Fibroblast of mammary gland (primary cell): ENCODE measurements at regions not wholly inside any gene's neighbourhood (a gene's known extent, or its start where the extent isn't known, plus 50 kb on each side); places are given as distances from the start of the nearest gene placed in this dataset.
A peak's percentile ranks its signal among the peaks of the same experiment; 100 is the strongest.

Experiments
- DNase-seq: peaks from one replicate; pipeline ENCODE4 v3.0.0-alpha.2; 2010; ENCODE audit warnings: low read depth
- H3K4me3 ChIP-seq: 2 replicates; pipeline ENCODE4 v1.5.1; 2011; ENCODE audit warnings: low read depth, mild to moderate bottlenecking, low read length, moderate library complexity; ENCODE audit not compliant: control insufficient read depth
- TF ChIP-seq, protein P1 (sequence below): conservative IDR thresholded peaks from 2 replicates; pipeline ENCODE4 v1.5.1; 2011; ENCODE audit warnings: low read depth, low read length, inconsistent platforms; ENCODE audit not compliant: control insufficient read depth, insufficient read depth

GRCh38 chr3:72265256-72266015 lies 480.5 kb upstream of the PROK2 start:
- TF ChIP-seq, protein P1, sequence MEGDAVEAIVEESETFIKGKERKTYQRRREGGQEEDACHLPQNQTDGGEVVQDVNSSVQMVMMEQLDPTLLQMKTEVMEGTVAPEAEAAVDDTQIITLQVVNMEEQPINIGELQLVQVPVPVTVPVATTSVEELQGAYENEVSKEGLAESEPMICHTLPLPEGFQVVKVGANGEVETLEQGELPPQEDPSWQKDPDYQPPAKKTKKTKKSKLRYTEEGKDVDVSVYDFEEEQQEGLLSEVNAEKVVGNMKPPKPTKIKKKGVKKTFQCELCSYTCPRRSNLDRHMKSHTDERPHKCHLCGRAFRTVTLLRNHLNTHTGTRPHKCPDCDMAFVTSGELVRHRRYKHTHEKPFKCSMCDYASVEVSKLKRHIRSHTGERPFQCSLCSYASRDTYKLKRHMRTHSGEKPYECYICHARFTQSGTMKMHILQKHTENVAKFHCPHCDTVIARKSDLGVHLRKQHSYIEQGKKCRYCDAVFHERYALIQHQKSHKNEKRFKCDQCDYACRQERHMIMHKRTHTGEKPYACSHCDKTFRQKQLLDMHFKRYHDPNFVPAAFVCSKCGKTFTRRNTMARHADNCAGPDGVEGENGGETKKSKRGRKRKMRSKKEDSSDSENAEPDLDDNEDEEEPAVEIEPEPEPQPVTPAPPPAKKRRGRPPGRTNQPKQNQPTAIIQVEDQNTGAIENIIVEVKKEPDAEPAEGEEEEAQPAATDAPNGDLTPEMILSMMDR, result peak; percentile 38
- no peak overlapping the region for H3K4me3 ChIP-seq
- DNase-seq, result peak; percentile 66

- no peak overlapping the region for H3K4me3 ChIP-seq
- peak; percentile 80 for DNase-seq
- TF ChIP-seq, protein P1, result no peak
Measured at GRCh38 chr3:72263223-72263990, 478.5 kb upstream of the PROK2 start.

DNA sequence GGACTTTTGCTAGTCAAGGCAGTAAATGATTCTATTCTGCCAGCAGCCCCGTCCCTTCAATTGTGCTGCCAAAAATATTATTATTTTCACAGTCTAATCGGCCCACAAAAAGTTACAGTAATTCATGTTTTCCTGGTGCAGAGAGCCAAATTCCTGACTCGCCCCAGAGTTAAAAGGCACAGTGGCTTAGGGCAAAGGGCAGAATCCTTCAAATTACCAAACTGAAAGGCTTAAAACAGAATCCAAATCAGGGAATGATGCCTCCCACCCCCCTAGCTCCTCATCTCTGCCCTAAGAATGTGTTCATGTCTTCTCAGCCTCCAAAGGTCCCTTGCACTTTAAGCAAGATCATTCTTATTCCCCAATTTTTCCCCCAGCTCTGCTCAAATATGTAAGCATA lies 477.8 kb upstream of the PROK2 start:
- no peak for DNase-seq
- TF ChIP-seq, protein P1, result no peak
- no peak overlapping the region for H3K4me3 ChIP-seq

GRCh38 chr3:72261566-72262564 lies 476.9 kb upstream of the PROK2 start:
- TF ChIP-seq, protein P1, result no peak
- no peak for DNase-seq
- H3K4me3 ChIP-seq, result no peak overlapping the region

DNA sequence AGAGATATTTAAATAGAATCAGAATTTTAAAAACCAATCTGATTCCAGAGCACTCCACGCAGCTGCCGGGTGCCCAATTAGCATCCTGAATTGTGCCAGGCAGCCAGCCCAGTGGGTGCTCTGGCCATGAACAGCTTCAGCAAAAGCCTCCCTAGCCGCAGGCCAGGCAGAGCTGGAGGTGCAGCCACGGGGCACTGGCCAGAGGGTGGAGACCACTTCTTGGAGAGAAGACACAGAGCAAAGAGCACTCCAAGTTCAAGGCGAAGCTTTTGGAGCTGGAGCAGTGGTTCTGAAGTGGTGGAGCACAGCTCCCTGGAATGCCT lies 475.6 kb upstream of the PROK2 start:
- DNase-seq, result no peak
- TF ChIP-seq, protein P1, result no peak
- no peak overlapping the region for H3K4me3 ChIP-seq

- peak; percentile 50 for DNase-seq
- no peak overlapping the region for H3K4me3 ChIP-seq
- TF ChIP-seq, protein P1, result no peak
Measured at GRCh38 chr3:72259755-72260587, 475.0 kb upstream of the PROK2 start.
